GM10266 (cell line): ENCODE measurements at regions not wholly inside any gene's neighbourhood (a gene's known extent, or its start where the extent isn't known, plus 50 kb on each side); places are given as distances from the start of the nearest gene placed in this dataset.

ENCODE experiments used
- DNase-seq: peaks from one replicate; pipeline ENCODE4 v3.0.0; 2012; ENCODE audit errors: extremely low spot score
- TF ChIP-seq, protein P1 (sequence below): IDR thresholded peaks from 2 replicates; pipeline ENCODE4 v1.5.1; 2012; ENCODE audit warnings: mild to moderate bottlenecking, low read depth; ENCODE audit not compliant: control insufficient read depth, insufficient read depth; ENCODE audit errors: missing control alignments

DNA sequence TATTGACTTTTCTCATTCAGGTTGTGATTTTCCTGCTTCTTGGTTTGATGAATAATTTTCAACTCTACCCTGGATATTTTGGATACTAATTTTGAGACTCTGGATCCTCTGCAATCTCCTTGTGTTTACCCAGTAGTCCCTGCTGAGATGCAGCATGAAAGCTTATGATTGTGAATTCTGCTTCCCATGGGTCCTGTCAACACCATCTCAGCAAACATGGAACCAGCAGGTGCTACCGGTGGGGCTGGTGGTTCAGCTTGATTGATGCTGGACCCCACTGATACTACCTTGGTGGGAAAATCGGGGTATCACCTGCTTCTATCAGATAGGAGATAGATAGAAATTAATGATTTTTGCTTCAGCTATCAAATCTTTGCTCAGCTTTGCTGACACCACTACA lies 81.1 kb downstream of the SOWAHC start:
- DNase-seq: no peak
- TF ChIP-seq, protein P1, sequence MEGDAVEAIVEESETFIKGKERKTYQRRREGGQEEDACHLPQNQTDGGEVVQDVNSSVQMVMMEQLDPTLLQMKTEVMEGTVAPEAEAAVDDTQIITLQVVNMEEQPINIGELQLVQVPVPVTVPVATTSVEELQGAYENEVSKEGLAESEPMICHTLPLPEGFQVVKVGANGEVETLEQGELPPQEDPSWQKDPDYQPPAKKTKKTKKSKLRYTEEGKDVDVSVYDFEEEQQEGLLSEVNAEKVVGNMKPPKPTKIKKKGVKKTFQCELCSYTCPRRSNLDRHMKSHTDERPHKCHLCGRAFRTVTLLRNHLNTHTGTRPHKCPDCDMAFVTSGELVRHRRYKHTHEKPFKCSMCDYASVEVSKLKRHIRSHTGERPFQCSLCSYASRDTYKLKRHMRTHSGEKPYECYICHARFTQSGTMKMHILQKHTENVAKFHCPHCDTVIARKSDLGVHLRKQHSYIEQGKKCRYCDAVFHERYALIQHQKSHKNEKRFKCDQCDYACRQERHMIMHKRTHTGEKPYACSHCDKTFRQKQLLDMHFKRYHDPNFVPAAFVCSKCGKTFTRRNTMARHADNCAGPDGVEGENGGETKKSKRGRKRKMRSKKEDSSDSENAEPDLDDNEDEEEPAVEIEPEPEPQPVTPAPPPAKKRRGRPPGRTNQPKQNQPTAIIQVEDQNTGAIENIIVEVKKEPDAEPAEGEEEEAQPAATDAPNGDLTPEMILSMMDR: no peak

DNA sequence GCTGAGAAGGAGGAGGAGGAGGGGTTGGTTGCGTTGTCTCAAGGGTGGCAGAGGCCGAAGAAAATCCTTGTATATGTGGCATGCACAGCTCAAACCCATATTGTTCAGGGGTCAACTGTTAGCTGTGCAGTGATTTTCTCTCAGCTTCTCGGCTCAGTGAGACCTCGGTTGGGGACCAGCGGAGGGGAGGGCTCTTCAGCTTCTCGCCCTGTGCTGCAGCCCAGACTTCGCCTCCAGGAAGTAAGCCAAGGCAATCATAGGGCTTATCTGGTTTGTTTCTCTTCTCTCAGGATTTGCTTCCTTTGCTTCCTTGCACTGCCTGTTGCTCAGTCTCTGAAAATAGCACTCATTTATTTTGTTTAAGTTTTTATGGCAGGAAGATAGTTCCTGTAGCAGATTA lies 85.5 kb downstream of the SOWAHC start:
- no peak for DNase-seq
- TF ChIP-seq, protein P1: no peak

DNA sequence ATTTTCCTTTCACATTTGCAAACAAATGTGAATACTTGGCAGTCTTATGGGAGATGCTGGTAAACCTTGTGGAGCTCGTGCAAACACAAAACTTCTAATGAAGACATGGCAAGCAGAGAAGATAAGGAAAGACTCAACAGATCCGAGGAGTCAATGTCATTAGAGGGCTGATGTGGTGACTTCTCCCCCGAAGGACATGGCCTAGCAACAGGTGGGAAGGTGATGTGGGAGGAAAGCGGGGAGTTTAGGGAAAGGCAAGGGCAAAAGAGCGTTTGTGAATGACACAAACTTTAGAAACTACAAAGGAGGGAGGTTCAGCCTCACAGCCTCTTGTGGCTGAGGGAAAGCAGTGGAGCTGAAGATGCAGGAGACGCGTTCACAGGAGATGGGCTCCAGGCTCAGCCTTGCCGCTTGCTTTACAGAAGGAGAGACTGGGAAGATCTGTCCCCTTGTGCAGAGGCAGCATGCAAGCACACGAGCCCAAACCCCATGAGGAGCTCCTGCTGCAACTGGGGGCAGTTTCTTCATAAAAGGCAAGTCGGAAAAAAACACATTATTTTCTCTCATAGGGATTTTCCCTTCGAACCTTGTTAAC lies 86.6 kb downstream of the SOWAHC start:
- TF ChIP-seq, protein P1: no peak
- DNase-seq: no peak

DNA sequence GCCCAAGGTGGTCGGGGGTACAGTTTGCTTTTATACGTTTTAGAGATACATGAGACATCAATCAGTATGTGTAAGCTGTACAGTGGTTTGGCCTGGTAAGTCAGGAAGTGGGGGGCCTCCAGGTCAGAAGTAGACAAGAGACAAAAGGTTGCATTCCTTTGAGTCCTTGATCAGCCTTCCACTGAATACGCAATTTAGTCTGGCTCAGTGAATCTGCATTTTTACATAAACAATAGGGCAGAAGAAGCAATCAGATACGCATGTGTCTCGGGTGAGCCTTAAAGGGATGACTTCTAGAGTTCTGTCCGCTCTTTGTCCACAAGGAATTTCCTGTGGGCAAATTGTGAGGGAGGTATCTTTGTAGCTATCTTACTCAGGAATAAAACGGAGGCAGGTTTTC lies 87.2 kb downstream of the SOWAHC start:
- TF ChIP-seq, protein P1: no peak
- DNase-seq: no peak

DNA sequence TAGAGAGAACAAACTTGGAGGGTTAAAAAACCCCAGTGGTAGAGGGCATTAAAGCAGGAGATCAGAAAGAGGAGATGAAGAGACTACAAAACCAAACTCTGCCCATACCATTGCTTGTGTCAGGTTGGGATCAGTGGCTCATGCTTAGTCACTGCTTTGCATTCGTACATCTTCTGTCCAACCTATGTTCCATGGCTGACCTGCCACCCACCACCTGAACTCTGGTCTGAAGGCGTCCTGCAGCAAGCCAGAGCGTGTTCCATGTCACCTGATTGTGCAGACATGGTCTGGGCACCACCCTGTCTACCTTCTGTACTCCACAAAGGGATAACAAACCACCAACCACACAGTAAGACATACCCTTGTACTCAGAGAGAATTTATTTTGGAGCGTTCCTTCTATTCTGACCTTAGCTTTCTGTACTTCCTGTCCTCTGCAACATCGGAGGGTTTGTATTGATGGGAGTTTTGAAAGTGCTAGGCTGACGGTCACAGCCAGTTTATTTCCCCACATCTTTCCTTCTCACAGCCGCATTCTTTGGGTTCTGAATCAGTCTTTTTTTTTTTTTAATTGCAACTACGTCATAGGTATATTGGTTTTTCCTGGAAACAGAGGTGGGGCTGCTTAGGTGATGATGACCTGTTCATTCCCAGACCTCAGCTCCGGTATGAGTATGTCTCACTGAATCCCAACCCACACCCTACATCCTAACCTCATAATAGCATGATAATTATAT lies 88.3 kb downstream of the SOWAHC start:
- TF ChIP-seq, protein P1: no peak
- DNase-seq: no peak

DNA sequence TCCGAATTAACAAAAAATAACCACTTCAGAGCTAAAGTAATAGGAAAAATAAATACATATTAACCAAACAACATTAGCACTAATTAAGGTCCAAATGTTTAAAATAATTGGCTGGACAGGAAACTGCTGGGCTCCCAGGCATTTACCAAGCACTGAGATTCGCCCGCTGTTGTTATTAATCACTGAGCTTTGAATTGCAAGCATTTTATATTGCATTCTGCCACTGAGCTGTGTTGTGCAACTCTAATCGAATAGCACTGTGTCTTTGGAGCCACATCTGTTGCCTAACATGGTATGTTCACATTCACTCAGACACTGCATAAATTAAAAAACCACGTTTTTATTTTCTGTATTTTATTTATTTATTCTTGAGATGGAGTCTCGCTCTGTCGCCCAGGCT lies 88.9 kb downstream of the SOWAHC start:
- no peak for DNase-seq
- TF ChIP-seq, protein P1: no peak

DNA sequence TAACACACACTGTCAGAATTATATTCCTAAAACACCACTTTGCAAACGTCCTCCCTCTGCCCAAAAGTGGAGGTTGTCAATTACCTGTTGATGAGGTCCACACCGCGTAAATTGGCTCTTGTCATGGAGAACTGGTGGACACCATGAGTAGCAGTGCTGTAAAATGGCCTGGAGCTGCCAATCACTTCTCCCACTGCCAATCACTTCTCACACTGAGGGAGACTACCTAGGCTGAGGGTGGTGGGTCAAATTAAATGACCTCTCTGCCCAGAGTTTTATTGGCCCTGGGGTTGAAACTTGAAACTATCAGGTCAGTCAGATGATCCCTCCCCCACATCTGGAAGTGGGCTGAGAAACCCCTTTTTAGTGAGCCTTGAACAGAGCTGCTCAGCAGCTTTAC lies 89.6 kb downstream of the SOWAHC start:
- TF ChIP-seq, protein P1: no peak
- DNase-seq: no peak
